Neural cell (in vitro differentiated cells): ENCODE measurements at regions not wholly inside any gene's neighbourhood (a gene's known extent, or its start where the extent isn't known, plus 50 kb on each side); places are given as distances from the start of the nearest gene placed in this dataset.

Source experiments
- EP300 ChIP-seq: fragments of 450-650 bp; conservative IDR thresholded peaks from 2 replicates; pipeline ENCODE4 v1.6.1; 2014; ENCODE audit warnings: antibody characterized with exemption, mild to moderate bottlenecking, moderate library complexity; ENCODE audit not compliant: poor library complexity, severe bottlenecking
- EZH2 ChIP-seq: fragments of 200-600, 300-800 bp; shearing (Covaris generic), sonication (generic); IDR thresholded peaks from 2 replicates; pipeline ENCODE4 v1.6.1; 2014; ENCODE audit warnings: antibody characterized with exemption, low read length, borderline replicate concordance, mild to moderate bottlenecking; ENCODE audit not compliant: insufficient read depth, poor library complexity, severe bottlenecking
- MXI1 ChIP-seq: fragments of 450-650 bp; conservative IDR thresholded peaks from 2 replicates; pipeline ENCODE4 v1.6.1; 2014; ENCODE audit warnings: antibody characterized with exemption, mild to moderate bottlenecking; ENCODE audit not compliant: poor library complexity, severe bottlenecking
- POLR2AphosphoS5 ChIP-seq: IDR thresholded peaks from 2 replicates; pipeline ENCODE4 v1.6.1; 2012
- TF ChIP-seq, protein P1 (sequence below): fragments of 450-650 bp; IDR thresholded peaks from 2 replicates; pipeline ENCODE4 v1.5.1; 2014; ENCODE audit warnings: antibody characterized with exemption, mild to moderate bottlenecking, moderate library complexity; ENCODE audit not compliant: poor library complexity, severe bottlenecking
- TF ChIP-seq, protein P2 (sequence below): IDR thresholded peaks from 2 replicates; pipeline ENCODE4 v1.6.1; 2012; ENCODE audit warnings: borderline replicate concordance

DNA sequence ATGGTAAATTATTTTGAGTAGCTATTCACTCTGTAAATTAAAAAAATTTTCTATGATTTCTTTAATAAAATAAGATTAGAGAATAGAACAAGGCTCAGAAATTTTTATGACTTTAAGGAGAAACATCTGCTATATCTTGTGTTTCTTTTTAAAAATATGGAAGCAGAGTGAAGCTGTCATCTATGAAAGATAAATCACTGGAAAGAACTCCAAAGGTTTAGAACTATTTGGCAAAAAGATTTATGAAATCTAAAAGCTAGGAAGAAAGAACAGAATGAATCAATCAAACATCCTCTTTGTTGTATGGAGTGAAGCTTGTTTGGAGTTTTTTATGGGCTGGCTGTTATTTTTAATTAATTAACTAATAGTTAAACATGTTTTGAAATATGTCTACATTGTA, 89.8 kb upstream of the ACTBL2 start:
- TF ChIP-seq, protein P1, sequence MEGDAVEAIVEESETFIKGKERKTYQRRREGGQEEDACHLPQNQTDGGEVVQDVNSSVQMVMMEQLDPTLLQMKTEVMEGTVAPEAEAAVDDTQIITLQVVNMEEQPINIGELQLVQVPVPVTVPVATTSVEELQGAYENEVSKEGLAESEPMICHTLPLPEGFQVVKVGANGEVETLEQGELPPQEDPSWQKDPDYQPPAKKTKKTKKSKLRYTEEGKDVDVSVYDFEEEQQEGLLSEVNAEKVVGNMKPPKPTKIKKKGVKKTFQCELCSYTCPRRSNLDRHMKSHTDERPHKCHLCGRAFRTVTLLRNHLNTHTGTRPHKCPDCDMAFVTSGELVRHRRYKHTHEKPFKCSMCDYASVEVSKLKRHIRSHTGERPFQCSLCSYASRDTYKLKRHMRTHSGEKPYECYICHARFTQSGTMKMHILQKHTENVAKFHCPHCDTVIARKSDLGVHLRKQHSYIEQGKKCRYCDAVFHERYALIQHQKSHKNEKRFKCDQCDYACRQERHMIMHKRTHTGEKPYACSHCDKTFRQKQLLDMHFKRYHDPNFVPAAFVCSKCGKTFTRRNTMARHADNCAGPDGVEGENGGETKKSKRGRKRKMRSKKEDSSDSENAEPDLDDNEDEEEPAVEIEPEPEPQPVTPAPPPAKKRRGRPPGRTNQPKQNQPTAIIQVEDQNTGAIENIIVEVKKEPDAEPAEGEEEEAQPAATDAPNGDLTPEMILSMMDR, result no peak
- TF ChIP-seq POLR2AphosphoS5 (no peak), EZH2 (no peak), MXI1 (no peak), EP300 (no peak)
- TF ChIP-seq, protein P2, sequence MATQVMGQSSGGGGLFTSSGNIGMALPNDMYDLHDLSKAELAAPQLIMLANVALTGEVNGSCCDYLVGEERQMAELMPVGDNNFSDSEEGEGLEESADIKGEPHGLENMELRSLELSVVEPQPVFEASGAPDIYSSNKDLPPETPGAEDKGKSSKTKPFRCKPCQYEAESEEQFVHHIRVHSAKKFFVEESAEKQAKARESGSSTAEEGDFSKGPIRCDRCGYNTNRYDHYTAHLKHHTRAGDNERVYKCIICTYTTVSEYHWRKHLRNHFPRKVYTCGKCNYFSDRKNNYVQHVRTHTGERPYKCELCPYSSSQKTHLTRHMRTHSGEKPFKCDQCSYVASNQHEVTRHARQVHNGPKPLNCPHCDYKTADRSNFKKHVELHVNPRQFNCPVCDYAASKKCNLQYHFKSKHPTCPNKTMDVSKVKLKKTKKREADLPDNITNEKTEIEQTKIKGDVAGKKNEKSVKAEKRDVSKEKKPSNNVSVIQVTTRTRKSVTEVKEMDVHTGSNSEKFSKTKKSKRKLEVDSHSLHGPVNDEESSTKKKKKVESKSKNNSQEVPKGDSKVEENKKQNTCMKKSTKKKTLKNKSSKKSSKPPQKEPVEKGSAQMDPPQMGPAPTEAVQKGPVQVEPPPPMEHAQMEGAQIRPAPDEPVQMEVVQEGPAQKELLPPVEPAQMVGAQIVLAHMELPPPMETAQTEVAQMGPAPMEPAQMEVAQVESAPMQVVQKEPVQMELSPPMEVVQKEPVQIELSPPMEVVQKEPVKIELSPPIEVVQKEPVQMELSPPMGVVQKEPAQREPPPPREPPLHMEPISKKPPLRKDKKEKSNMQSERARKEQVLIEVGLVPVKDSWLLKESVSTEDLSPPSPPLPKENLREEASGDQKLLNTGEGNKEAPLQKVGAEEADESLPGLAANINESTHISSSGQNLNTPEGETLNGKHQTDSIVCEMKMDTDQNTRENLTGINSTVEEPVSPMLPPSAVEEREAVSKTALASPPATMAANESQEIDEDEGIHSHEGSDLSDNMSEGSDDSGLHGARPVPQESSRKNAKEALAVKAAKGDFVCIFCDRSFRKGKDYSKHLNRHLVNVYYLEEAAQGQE, result no peak
